ENCODE measurements at regions not wholly inside any gene's neighbourhood (a gene's known extent, or its start where the extent isn't known, plus 50 kb on each side); places are given as distances from the start of the nearest gene placed in this dataset.
"Not testable (repeated sequence)": the region's sequence is repeated elsewhere in the genome, so short reads cannot be mapped to it uniquely, and the experiment has no call there.

DNA sequence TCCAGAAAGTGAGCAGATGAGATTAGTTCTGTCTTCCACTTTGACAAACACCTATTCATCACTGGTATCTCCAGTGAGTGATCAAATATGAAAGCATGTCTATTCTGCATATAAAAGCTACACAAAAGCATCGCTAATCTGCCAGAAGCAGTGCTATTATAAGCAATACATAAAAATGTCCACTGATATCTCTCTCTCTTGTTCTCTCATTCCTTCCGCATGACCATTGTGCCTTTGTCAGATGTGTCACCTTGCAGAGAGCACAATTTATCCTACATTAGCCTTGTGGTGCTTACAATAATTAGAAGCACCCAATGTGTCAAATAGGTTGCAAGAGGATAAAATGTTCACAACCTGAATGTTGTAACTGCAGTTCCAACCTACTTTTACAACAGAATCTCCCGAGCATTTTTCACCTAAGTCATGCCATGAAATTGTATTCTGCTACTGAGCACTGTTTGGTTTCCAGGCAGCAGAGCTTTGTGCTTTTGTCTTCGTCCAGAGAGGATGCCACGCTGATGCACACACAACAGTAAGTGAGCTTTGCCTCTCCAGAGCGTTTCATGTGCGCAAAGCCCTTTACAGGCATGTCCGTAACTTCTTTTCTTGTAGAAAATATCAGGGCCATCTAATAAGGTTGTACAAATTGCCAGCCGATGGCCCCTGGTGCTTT, 198.7 kb upstream of the PLD5 start:
- no peak for DNase-seq

DNA sequence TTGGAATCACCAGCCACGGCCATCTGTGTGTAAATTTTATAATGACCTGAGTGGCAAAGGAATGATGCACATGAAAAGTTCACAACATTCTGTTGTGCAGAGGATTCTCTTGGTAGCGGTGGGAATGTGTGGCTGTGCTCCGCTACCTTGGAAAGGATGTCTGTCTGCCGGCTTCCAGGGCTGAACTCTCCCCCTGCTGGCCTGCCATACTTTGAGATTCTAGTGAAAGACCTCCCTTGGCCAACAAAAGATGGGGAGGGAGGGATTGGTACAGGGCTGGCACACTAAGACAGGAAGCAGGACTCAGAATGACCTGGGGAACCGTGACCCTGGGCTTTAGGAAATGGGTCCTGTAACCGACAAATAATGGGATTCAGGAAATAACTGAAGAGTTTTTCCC, 194.5 kb upstream of the PLD5 start:
- no peak for DNase-seq

- no peak for DNase-seq
Observed at GRCh38 chr1:242712248-242712647, 187.8 kb upstream of the PLD5 start.

DNA sequence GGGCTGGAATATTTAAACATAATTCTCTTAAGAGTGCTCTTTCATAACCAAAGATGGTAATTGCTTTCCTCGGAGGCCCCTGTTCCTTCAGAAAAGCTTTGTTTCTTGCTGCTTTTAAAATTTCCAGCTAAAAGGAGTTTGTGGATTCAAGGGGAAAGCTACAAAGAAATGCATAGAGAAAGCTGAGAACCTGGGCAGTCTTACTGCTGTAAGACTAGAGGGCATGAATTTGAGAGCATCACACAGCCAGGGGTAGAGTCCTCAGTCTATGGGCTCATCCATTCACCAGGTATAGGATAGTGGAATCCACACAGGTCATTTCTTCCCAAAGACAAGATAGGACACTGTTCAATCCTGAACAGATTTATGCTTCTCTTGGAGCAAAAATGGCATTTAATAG, 186.3 kb upstream of the PLD5 start:
- DNase-seq, result no peak

DNA sequence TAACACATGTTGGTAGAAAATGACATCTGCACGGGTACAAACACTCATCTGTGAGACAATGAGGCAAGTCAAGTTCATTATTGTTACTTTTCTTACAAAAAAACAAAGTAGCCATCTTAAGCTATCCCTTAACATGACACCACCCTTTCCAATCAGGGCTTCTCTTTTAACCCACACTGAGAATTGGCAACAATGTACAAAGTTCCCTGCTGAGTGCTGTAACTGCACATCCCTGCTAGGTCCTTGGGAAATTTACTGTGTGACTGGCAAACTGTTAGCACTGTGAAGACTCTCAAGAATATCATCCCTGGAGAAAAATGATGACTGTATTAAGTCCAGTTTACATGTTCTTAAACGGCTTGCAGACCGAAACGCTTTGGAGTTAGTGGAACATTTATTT, 185.8 kb upstream of the PLD5 start:
- DNase-seq, result no peak

DNA sequence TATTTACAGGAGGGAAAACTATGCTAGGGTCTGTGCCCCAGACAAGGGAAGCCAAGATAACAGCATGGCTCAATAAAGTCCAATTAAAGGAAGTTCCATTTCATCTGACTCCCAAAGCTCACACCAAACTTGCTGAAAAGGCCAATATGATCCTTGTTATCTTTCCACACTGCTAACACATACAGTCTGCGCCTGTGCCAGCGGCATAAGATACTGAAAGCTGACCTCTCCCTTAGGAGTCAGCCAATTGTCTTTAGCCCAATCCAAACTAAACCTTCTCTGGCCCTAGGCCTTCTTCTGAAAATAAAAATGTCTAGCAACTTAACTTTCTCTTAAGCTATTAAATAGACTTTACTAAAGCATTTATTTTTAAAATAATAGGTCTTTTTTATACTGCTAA, 179.0 kb upstream of the PLD5 start:
- no peak for DNase-seq

DNA sequence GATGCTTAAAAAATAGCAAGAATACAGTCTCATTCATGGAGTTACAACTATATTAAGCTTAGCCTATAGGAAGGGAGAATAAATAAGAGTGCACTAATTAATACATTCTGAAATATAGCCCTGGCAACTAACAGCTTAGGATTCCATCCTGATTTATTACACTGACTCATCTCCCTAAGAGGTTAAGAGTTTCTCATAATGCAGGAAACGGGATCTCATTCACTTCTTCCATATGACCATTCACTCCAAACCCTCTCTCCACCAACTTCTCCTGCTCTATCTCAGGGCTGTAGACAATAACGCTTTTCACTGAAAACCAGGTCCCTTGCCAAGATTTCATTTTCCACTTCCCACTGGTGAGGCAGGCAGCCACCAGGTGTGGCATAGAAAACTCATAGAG, 168.5 kb upstream of the PLD5 start:
- no peak for DNase-seq

- DNase-seq, result no peak
Observed at GRCh38 chr1:242691610-242691945, 167.1 kb upstream of the PLD5 start.

DNA sequence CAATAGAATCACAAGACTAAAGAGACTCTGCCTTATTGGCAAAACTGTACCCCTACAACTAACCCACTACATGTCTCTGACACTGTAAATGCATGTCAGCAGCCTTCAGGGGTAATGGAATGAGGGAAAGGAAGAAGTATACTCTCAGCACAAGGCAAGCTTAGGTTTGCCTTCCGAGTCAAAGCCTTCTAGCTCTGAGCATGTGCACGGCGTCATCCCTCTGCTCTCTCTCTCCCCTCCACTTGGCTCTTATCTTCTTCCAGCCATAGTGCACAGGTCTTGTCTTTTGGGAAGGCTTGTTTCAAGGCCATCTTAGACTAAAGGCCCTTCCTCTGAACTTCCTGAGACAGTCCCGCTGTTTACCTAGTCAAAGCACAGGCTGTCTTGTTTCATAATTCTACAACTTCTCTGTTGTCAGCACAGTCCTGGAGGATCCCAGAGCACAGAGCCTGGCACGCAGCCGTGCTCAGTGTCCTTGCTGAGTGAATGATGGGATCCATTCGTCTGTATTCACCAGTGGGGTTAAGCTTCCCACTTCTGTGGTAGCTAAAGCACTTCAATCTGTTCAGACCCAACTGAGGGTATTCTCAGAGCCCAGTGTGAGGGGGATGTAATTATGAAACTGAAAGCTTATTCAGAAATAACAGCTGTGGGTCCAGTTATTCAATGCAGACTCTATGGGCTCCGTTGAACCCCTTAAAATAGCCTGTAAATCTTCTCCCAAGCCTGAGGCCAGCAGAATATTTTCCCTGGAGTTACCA, 166.5 kb upstream of the PLD5 start:
- DNase-seq, result no peak

GRCh38 chr1:242689378-242689777, 164.9 kb upstream of the PLD5 start:
- DNase-seq, result no peak

DNA sequence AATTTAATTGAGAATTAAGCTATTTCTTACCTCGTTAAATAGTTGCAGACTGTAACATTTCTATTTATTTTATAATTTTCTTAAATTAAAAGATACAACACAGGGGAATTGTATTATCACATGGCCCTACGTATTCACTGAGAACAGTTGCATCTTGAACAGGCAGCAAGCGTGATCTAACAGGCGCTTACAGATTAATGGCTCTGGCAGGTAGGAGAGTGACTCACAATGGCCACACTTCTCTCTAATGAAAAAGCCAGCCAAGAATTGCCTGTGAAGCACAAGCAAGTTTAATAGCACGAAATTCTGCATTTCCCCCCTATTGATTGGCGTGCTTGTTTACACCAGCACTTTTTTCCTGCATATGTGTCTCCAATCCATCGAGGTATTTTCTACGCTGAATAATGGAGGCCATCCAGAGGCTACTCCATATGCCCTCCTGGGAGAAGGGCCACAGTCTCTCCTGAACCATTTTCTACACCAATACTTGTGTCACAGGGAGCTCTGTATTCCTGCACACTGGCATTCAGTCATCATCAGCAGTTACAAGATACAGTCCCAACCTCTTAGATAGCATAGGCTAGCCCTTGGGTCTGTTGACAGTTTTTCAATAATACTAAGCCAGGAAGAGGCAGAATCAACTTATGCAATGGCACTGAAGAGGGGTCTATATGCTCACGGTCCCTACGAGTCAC, 150.6 kb upstream of the PLD5 start:
- no peak for DNase-seq

DNA sequence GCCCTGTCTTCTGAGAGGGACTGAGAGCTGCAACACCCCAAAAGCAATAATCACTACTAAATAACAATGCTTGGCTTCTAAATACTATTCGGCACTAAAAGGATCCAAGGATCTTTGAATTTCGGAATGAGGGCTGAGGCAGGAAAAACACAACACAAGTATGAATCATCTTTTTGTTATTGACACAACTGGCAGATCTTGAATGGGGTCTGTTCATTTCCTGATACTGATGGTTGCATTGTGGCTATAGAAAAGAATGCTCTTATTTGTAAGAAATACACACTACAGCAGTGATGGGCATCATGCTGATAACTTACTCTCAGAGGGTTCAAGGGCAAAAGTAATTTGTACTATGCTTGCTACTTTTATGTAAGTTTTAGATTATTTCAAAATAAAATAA, 149.2 kb upstream of the PLD5 start:
- no peak for DNase-seq

- not testable (repeated sequence) for DNase-seq
Observed at GRCh38 chr1:242673165-242673564, 148.7 kb upstream of the PLD5 start.

DNA sequence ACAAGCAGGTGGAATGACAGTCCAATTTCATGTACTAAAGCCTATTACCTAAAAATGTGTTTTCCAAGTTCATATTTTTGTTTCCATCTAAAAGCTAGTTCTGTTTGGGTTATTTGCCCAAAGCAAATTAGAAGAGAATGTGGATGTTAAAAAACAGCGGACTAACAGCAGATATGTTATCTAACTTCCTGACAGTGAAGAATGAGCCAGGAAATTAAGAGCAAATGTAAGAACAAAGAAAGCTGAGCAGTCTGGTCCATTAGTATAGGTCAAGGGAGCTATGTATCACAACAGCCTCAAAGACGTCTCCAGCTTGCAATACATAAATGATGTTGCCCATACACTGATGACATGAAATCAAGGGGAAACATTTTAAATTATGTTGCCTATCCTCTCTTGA, 145.5 kb upstream of the PLD5 start:
- DNase-seq, result no peak

- no peak for DNase-seq
Observed at GRCh38 chr1:242662886-242663285, 138.4 kb upstream of the PLD5 start.

GRCh38 chr1:242653772-242654171, 129.3 kb upstream of the PLD5 start:
- not testable (repeated sequence) for DNase-seq

DNA sequence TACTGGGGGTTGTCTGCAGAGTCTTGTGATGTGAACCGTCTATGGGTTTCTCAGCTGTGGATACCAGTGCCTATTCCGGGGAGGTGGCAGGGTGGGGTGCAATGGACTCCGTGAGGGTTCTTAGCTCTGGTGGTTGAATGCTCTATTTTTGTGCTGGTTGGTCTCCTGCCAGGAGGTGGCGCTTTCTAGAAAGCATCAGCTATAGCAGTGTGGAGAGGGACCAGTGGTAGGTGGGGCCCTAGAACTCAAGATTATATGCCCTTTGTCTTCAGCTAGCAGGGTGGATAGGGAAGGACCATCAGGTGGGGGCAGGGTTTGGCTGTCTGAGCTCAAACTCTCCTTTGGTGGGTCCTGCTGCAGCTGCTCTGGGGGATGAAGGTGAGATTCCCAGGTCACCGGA, 127.3 kb upstream of the PLD5 start:
- peak; percentile 1 to 14 for DNase-seq

GRCh38 chr1:242641461-242641860, 117.0 kb upstream of the PLD5 start:
- no peak for DNase-seq

DNA sequence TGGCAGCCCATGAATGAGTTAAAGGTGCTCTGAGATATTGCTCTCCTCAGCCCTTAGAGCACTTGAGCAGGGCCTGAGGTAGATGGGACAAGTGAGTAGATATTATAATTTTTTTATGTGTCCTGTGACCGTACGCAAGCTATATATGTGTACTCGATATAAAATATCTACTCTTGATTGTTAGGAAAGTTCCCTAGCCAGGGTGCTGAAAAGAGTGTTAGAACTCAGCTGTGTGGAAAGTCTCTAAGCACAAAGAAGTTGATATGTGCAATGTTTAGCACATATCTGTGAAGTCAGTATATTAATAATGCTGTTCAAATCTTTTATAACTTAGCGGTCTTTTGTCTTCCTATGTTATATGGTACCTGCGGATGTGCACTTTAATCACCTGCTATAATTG, 114.6 kb upstream of the PLD5 start:
- DNase-seq, result no peak

GRCh38 chr1:242634732-242635131, 110.2 kb upstream of the PLD5 start:
- DNase-seq, result no peak

GRCh38 chr1:242629396-242629795, 104.9 kb upstream of the PLD5 start:
- no peak for DNase-seq

DNA sequence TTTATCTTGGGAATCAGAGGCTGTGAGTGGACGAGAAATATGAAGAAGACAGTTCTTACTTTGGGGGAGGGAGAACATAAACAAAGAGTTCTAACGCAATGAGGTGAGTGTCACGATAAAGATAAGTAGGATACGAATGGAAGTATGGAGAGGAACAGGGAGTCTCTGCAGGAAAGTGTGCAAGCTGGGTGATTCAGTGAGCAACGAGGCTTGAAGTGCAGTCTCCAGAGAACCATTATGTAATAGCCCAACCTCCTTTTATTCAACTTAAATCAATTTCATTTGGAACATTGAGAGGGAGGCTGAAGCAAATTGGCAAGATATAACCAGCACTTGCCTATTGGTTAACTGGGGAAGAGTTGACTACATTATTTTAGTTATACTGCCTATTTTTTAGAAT, 99.3 kb upstream of the PLD5 start:
- no peak for DNase-seq

DNA sequence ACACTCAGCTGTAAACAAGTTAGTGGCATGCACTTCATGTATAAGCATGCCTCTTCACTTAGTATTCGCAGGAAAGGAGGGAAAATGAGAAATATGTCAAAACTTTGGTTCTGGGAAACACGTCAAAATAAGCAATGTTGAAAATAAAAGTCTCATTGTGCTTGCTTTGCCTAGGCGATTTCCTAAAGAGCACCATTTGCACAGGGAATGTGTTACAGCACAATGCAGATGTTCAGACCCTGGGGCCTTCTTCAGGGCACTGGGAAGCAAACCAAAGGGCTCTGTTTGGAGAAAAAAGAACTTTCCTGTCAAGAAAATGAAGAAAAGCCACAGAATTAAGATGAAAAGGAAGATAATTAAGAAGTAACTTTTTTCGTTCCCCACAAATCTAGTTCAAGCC, 98.6 kb upstream of the PLD5 start:
- no peak for DNase-seq

GRCh38 chr1:242613266-242613815, 88.8 kb upstream of the PLD5 start:
- no peak for DNase-seq
